ENCODE measurements at regions not wholly inside any gene's neighbourhood (a gene's known extent, or its start where the extent isn't known, plus 50 kb on each side); places are given as distances from the start of the nearest gene placed in this dataset.

GRCh38 chr6:33962246-33963027 lies 158.6 kb upstream of the MLN start:
- intact Hi-C loops (cut with micrococcal nuclease; ENCODE audit: unreplicated experiment) = no loop called here
- H3K79me2 ChIP-seq (ENCODE audit: insufficient read depth, low read depth, low read length) = no peaks in the 10 kb centered on the region
- H3K36me3 ChIP-seq (ENCODE audit: insufficient read depth, low read length) = no peaks in the 10 kb centered on the region
- DNase-seq (ENCODE audit: low spot score) = no peak
- H3K9me3 ChIP-seq (ENCODE audit: low read length) = no peaks in the 10 kb centered on the region
- no peak overlapping the region for H3K27ac ChIP-seq (ENCODE audit: low read depth, low read length, poor library complexity, severe bottlenecking)
- H3K4me2 ChIP-seq (ENCODE audit: low read length) = no peak overlapping the region
- H3K4me3 ChIP-seq (ENCODE audit: low read depth, low read length, poor library complexity, severe bottlenecking) = no peak overlapping the region
- no peaks in the 10 kb centered on the region for H4K20me1 ChIP-seq (ENCODE audit: insufficient read depth, low read length)
- H3K9me2 ChIP-seq (ENCODE audit: insufficient read depth, low read length) = no peaks in the 10 kb centered on the region
- H2AFZ ChIP-seq (ENCODE audit: low read length) = no peak overlapping the region
- TF ChIP-seq CTCF (conservative IDR thresholded peaks at IDR 0.05; ENCODE audit: low read length) (no peak), EZH2phosphoT487 (IDR thresholded peaks at IDR 0.05; ENCODE audit: borderline replicate concordance, low read depth, low read length) (no peak)
- BruUV-seq (replicated peaks) = no TSS peak
- no peaks in the 10 kb centered on the region for H3K4me1 ChIP-seq (ENCODE audit: insufficient read depth, low read length, poor library complexity, severe bottlenecking)
- CTCF ChIA-PET (ENCODE audit: unreplicated experiment) = no interaction called here
- POLR2A ChIA-PET = no interaction called here

- Histone ChIP-seq H4K20me1 (ENCODE audit: insufficient read depth, low read length) (no peaks in the 10 kb centered on the region), H2AFZ (ENCODE audit: low read length) (no peak overlapping the region), H3K4me1 (ENCODE audit: insufficient read depth, low read length, poor library complexity, severe bottlenecking) (no peaks in the 10 kb centered on the region), H3K4me2 (ENCODE audit: low read length) (no peak overlapping the region), H3K4me3 (ENCODE audit: low read depth, low read length, poor library complexity, severe bottlenecking) (no peak overlapping the region), H3K27ac (ENCODE audit: low read depth, low read length, poor library complexity, severe bottlenecking) (no peak overlapping the region), H3K9me2 (ENCODE audit: insufficient read depth, low read length) (no peaks in the 10 kb centered on the region), H3K9me3 (ENCODE audit: low read length) (no peaks in the 10 kb centered on the region), H3K36me3 (ENCODE audit: insufficient read depth, low read length) (no peaks in the 10 kb centered on the region), H3K79me2 (ENCODE audit: insufficient read depth, low read depth, low read length) (no peaks in the 10 kb centered on the region)
- TF ChIP-seq EZH2phosphoT487 (IDR thresholded peaks at IDR 0.05; ENCODE audit: borderline replicate concordance, low read depth, low read length) = no peak
- TF ChIP-seq CTCF (conservative IDR thresholded peaks at IDR 0.05; ENCODE audit: low read length) = no peak
- intact Hi-C loops (cut with micrococcal nuclease; ENCODE audit: unreplicated experiment) = no loop called here
- no peak for DNase-seq (ENCODE audit: low spot score)
- POLR2A ChIA-PET = no interaction called here
- CTCF ChIA-PET (ENCODE audit: unreplicated experiment) = no interaction called here
- BruUV-seq (replicated peaks) = no TSS peak
These were observed 157.9 kb upstream of the MLN start for GRCh38 chr6:33961691-33962090.
